ENCODE measurements at regions not wholly inside any gene's neighbourhood (a gene's known extent, or its start where the extent isn't known, plus 50 kb on each side); places are given as distances from the start of the nearest gene placed in this dataset.

DNA sequence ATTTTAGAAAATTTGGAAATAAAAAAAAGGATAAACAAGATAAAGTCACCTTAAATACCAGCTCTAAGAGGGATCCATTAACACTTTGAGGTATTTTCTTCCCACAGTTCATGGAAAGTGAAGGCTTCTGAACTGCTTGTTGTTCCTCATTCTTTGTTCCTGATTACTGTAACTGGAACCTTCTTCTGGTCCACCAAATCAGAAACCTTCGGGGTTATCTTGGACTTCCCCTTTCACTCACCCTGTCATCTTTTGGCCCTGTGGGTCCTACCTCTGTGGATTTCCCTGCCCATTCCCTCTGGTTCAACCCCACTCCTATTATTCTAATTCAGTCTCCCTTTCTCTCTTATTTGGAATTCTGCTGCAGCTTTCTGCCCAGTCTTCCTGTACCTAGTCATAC lies 116.5 kb upstream of the PRPS1L1 start:
- no peaks in the 10 kb centered on the region for H3K9me1 ChIP-seq (ENCODE audit: insufficient read depth, low read length)
- no peak overlapping the region for H3K4me2 ChIP-seq (ENCODE audit: low read depth, low read length)
- H3K27ac ChIP-seq (ENCODE audit: insufficient read depth, low read length) = no peak overlapping the region
- no peaks in the 10 kb centered on the region for H3K9me3 ChIP-seq (ENCODE audit: control insufficient read depth, insufficient read depth, low read length)
- no peaks in the 10 kb centered on the region for H3K79me1 ChIP-seq (ENCODE audit: low read depth in 1 of 2, low read length in 2 of 2)
- CTCF ChIA-PET = no interaction called here
- no peak for ATAC-seq (ENCODE audit: low read depth)
- POLR2A ChIA-PET (ENCODE audit: unreplicated experiment) = no interaction called here
- no peaks in the 10 kb centered on the region for H3K36me3 ChIP-seq (ENCODE audit: control insufficient read depth, insufficient read depth, low read length)
- H2BK120ac ChIP-seq (ENCODE audit: low read depth, low read length) = no peak overlapping the region
- no peak overlapping the region for H3K4me3 ChIP-seq (ENCODE audit: insufficient read depth, low read depth, low read length)
- peaks cover 2% of the 10 kb centered on the region; the same call in 1 of the 2 replicates for H3K27me3 ChIP-seq (ENCODE audit: control insufficient read depth, insufficient read depth, low read length)
- no peak overlapping the region for H4K91ac ChIP-seq (ENCODE audit: insufficient read depth, low read depth, low read length)
- no peak overlapping the region for H3K14ac ChIP-seq (replicated peaks; ENCODE audit: low read depth, low read length)
- no peak for DNase-seq
- H2BK15ac ChIP-seq (ENCODE audit: low read depth, low read length) = no peak overlapping the region
- H3K18ac ChIP-seq (ENCODE audit: low read depth, low read length) = no peak overlapping the region
- no peaks in the 10 kb centered on the region for H3K4me1 ChIP-seq (ENCODE audit: control insufficient read depth, insufficient read depth, low read length)
- dilution Hi-C loops (cut with HindIII; ENCODE audit: low sequenced_read_pairs, unreplicated experiment) = no loop called here
- H4K8ac ChIP-seq (ENCODE audit: low read depth in 2 of 2, low read length in 2 of 2) = no peak overlapping the region
- no peak overlapping the region for H2BK20ac ChIP-seq (ENCODE audit: low read depth, low read length)
- H2BK5ac ChIP-seq (ENCODE audit: low read depth, low read length, poor library complexity, severe bottlenecking) = no peak overlapping the region
- no CpG with 5 or more reads among the region's 1 CpG for WGBS, 2 experiments (ENCODE audit: extremely low coverage in 2 of 2, insufficient read length in 1 of 2)
- no peak overlapping the region for H3K23ac ChIP-seq (ENCODE audit: low read depth, low read length)
- no peaks in the 10 kb centered on the region for H4K20me1 ChIP-seq (ENCODE audit: insufficient read depth, low read length)
- H3K56ac ChIP-seq (ENCODE audit: extremely low read depth, insufficient read depth, low read length) = no peak overlapping the region
- no peak overlapping the region for H2AFZ ChIP-seq (replicated peaks; ENCODE audit: low read length, poor library complexity)
- no peak overlapping the region for H3K4ac ChIP-seq (ENCODE audit: low read depth, low read length)
- in situ Hi-C loops (cut with MboI; ENCODE audit: low sequenced_read_pairs) = no loop called here
- no peak for TF ChIP-seq MAZ (IDR thresholded peaks at IDR 0.05; ENCODE audit: borderline replicate concordance, low read depth, low read length)
- TF ChIP-seq RFX5 (IDR thresholded peaks at IDR 0.05; ENCODE audit: low read depth, low read length) = no peak
- H2AK9ac ChIP-seq (replicated peaks; ENCODE audit: low read depth, low read length, poor library complexity) = no peak overlapping the region
- no peak overlapping the region for H2AK5ac ChIP-seq (ENCODE audit: low read depth, low read length)
- intact Hi-C loops (cut with micrococcal nuclease) = no loop called here
- no peak overlapping the region for H4K5ac ChIP-seq (ENCODE audit: low read depth, low read length)
- H3K9ac ChIP-seq (ENCODE audit: low read depth, low read length) = no peak overlapping the region
- BruUV-seq (replicated peaks) = no TSS peak

Data from IMR-90 (cell line).